ENCODE measurements at regions not wholly inside any gene's neighbourhood (a gene's known extent, or its start where the extent isn't known, plus 50 kb on each side); places are given as distances from the start of the nearest gene placed in this dataset.

GRCh38 chr12:103036581-103037214 is 79.2 kb downstream of the ASCL1 start:
- Histone ChIP-seq H4K20me1 (ENCODE audit: insufficient read depth, low read length) (no peaks in the 10 kb centered on the region), H3K36me3 (replicated peaks in 1 of 2; ENCODE audit: control insufficient read depth in 1 of 2, insufficient read depth in 2 of 2, low read length in 2 of 2) (no peaks in the 10 kb centered on the region), H3K4me2 (ENCODE audit: low read depth, low read length) (no peak overlapping the region), H3K4me1 (ENCODE audit: insufficient read depth, low read length) (no peaks in the 10 kb centered on the region), H3K79me2 (ENCODE audit: insufficient read depth, low read length) (no peaks in the 10 kb centered on the region), H3K9me3 (ENCODE audit: low read length) (no peaks in the 10 kb centered on the region), H2AFZ (ENCODE audit: low read length) (no peak overlapping the region), H3K9ac (ENCODE audit: insufficient read depth, low read depth, low read length) (no peak overlapping the region), H3K27ac (ENCODE audit: extremely low read length, insufficient read depth, low read length) (no peak overlapping the region), H3K4me3 (replicated peaks in 1 of 3; ENCODE audit: insufficient read depth in 1 of 3, low read depth in 2 of 3, low read length in 3 of 3) (no peak overlapping the region), H3K27me3 (ENCODE audit: control insufficient read depth in 1 of 2, insufficient read depth in 2 of 2, low read length in 2 of 2) (no peaks in the 10 kb centered on the region; a peak in 1 of 5 replicates)
- 0% methylated on average over 1 of the region's 1 CpG for WGBS (ENCODE audit: low lambda C conversion rate)
- intact Hi-C loops (cut with micrococcal nuclease; ENCODE audit: unreplicated experiment) (no loop called here), in situ Hi-C loops (cut with HindIII; ENCODE audit: extremely low pct_ligation_motif_present, low pct_unique_long_range_greater_than_20kb) (no loop called here)
- POLR2A ChIA-PET: no interaction called here
- no peak for TF ChIP-seq NCOR1 (IDR thresholded peaks at IDR 0.05; ENCODE audit: borderline replicate concordance, low read length)
- TF ChIP-seq, protein P1, sequence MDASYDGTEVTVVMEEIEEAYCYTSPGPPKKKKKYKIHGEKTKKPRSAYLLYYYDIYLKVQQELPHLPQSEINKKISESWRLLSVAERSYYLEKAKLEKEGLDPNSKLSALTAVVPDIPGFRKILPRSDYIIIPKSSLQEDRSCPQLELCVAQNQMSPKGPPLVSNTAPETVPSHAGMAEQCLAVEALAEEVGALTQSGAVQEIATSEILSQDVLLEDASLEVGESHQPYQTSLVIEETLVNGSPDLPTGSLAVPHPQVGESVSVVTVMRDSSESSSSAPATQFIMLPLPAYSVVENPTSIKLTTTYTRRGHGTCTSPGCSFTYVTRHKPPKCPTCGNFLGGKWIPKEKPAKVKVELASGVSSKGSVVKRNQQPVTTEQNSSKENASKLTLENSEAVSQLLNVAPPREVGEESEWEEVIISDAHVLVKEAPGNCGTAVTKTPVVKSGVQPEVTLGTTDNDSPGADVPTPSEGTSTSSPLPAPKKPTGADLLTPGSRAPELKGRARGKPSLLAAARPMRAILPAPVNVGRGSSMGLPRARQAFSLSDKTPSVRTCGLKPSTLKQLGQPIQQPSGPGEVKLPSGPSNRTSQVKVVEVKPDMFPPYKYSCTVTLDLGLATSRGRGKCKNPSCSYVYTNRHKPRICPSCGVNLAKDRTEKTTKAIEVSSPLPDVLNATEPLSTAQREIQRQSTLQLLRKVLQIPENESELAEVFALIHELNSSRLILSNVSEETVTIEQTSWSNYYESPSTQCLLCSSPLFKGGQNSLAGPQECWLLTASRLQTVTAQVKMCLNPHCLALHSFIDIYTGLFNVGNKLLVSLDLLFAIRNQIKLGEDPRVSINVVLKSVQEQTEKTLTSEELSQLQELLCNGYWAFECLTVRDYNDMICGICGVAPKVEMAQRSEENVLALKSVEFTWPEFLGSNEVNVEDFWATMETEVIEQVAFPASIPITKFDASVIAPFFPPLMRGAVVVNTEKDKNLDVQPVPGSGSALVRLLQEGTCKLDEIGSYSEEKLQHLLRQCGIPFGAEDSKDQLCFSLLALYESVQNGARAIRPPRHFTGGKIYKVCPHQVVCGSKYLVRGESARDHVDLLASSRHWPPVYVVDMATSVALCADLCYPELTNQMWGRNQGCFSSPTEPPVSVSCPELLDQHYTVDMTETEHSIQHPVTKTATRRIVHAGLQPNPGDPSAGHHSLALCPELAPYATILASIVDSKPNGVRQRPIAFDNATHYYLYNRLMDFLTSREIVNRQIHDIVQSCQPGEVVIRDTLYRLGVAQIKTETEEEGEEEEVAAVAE (CRISPR knock-in tag; IDR thresholded peaks at IDR 0.05; ENCODE audit: borderline replicate concordance): no peak
- TF ChIP-seq ZNF264 (CRISPR knock-in tag; IDR thresholded peaks at IDR 0.05): no peak
- no peak for TF ChIP-seq ZNF616 (CRISPR knock-in tag; IDR thresholded peaks at IDR 0.05; ENCODE audit: low read depth)
- TF ChIP-seq ZBTB7A (CRISPR knock-in tag; IDR thresholded peaks at IDR 0.05): no peak
- no peak for TF ChIP-seq ZNF460 (CRISPR knock-in tag; IDR thresholded peaks at IDR 0.05; ENCODE audit: borderline replicate concordance)
- no peak for TF ChIP-seq ZHX1 (CRISPR knock-in tag; IDR thresholded peaks at IDR 0.05; ENCODE audit: low read depth)
- no peak for TF ChIP-seq NFE2L1 (CRISPR knock-in tag; IDR thresholded peaks at IDR 0.05; ENCODE audit: borderline replicate concordance)
- ATAC-seq: no peak
- no peak for FAIRE-seq
- no TSS peak for BruUV-seq (replicated peaks)
- CTCF ChIA-PET (ENCODE audit: low intra/inter-chr PET ratio, low total read pairs): no interaction called here
- DNase-seq (ENCODE audit: low spot score): no peak
